ENCODE measurements at regions not wholly inside any gene's neighbourhood (a gene's known extent, or its start where the extent isn't known, plus 50 kb on each side); places are given as distances from the start of the nearest gene placed in this dataset.

DNA sequence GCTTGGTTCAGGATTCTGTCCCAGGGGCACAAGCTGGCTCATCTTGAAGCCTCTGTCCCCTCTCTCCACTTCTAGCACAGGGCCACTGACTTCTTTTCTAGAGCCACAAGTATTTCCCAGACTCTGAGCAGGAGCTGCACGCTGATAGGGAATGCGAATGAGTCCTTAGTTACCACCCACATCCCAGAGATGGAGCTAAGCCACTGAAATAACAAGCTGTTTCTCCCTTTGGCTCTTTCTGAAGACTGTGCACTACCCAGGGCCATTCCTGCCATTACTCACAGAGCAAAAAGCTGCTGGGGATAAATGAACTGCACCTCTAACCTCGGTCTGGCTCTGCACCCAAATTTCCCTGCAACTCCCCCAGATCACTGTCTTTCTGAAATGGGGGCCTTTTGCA lies 70.6 kb downstream of the TSN start:
- Histone ChIP-seq H3K27me3 (replicated peaks; ENCODE audit: insufficient read depth) (no peaks in the 10 kb centered on the region), H3K36me3 (no peaks in the 10 kb centered on the region), H3K9me3 (no peaks in the 10 kb centered on the region), H3K4me3 (no peak overlapping the region), H3K4me1 (ENCODE audit: control insufficient read depth in 1 of 2, low read depth in 2 of 2) (no peaks in the 10 kb centered on the region), H3K27ac (no peak overlapping the region)
- no peak for TF ChIP-seq CTCF (IDR thresholded peaks at IDR 0.05)
- DNase-seq (ENCODE audit: low spot score) = no peak
- no peak for ATAC-seq (ENCODE audit: insufficient number of reproducible peaks, low FRiP score, low read depth)

GRCh38 chr2:121828281-121828731 lies 72.9 kb downstream of the TSN start:
- no peaks in the 10 kb centered on the region for H3K27me3 ChIP-seq (replicated peaks; ENCODE audit: insufficient read depth)
- TF ChIP-seq CTCF (IDR thresholded peaks at IDR 0.05) = no peak
- H3K4me1 ChIP-seq (ENCODE audit: control insufficient read depth in 1 of 2, low read depth in 2 of 2) = no peaks in the 10 kb centered on the region
- no peaks in the 10 kb centered on the region for H3K36me3 ChIP-seq
- no peaks in the 10 kb centered on the region for H3K9me3 ChIP-seq
- H3K4me3 ChIP-seq = no peak overlapping the region
- ATAC-seq (ENCODE audit: insufficient number of reproducible peaks, low FRiP score, low read depth) = no peak
- no peak overlapping the region for H3K27ac ChIP-seq
- no peak for DNase-seq (ENCODE audit: low spot score)

- DNase-seq (ENCODE audit: low spot score) = no peak
- Histone ChIP-seq H3K27ac (no peak overlapping the region), H3K27me3 (replicated peaks; ENCODE audit: insufficient read depth) (no peaks in the 10 kb centered on the region), H3K4me1 (ENCODE audit: control insufficient read depth in 1 of 2, low read depth in 2 of 2) (no peaks in the 10 kb centered on the region), H3K4me3 (no peak overlapping the region), H3K36me3 (no peaks in the 10 kb centered on the region), H3K9me3 (no peaks in the 10 kb centered on the region)
- no peak for TF ChIP-seq CTCF (IDR thresholded peaks at IDR 0.05)
- ATAC-seq (ENCODE audit: insufficient number of reproducible peaks, low FRiP score, low read depth) = no peak
These were observed 75.4 kb downstream of the TSN start for GRCh38 chr2:121830809-121831208.

- Histone ChIP-seq H3K9me3 (no peaks in the 10 kb centered on the region), H3K4me3 (no peak overlapping the region), H3K27me3 (replicated peaks; ENCODE audit: insufficient read depth) (no peaks in the 10 kb centered on the region), H3K36me3 (no peaks in the 10 kb centered on the region), H3K27ac (no peak overlapping the region), H3K4me1 (ENCODE audit: control insufficient read depth in 1 of 2, low read depth in 2 of 2) (no peaks in the 10 kb centered on the region)
- TF ChIP-seq CTCF (IDR thresholded peaks at IDR 0.05) = no peak
- ATAC-seq (ENCODE audit: insufficient number of reproducible peaks, low FRiP score, low read depth) (no peak), DNase-seq (ENCODE audit: low spot score) (no peak)
These were observed 76.4 kb downstream of the TSN start for GRCh38 chr2:121831841-121832240.

DNA sequence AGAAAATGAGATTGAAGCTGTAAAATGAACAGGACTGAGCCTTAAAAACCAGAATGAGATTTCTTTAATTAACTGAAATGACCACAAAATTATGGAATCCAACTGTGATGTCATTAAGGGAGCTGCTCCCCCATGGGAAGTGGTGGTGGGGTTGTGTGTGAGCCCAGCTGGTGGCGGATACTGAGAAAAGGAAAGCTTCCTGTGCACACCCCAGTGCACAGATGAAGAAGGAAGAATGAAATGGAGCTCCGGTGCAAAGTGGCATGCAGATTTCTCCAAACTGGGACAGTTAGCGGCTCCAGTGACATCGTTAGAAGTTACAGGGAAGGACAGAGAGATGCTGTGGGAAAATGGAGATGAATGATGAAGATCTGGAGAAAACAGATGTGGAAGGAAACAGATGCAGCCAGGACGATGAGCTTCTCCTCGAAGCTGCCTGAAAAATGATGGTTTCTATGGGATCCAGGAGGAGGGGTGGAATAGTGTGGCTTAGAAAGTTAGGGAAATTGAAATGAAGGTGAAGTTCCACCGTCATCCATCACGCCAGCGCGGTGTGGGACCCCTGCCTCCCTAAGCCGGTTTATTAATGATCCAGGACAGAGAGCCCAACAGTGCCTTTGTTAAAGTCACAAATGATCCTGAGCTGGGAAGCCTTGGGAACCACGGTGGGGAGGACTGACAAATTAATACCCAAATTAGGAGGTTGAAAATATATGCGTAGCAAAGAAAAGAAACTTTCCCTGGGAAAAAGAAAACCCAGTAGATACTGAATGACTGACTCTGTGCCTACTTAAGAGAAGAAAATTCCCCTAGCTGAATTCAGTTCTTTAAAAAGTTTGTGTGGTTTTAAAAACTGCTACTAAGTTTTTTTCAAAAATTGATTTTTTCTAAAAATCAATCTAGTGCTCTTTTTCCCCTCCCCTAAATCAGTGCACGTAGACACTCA lies 77.2 kb downstream of the TSN start:
- Histone ChIP-seq H3K4me3 (no peak overlapping the region), H3K4me1 (ENCODE audit: control insufficient read depth in 1 of 2, low read depth in 2 of 2) (no peaks in the 10 kb centered on the region), H3K9me3 (no peaks in the 10 kb centered on the region), H3K27me3 (replicated peaks; ENCODE audit: insufficient read depth) (no peaks in the 10 kb centered on the region), H3K27ac (no peak overlapping the region), H3K36me3 (no peaks in the 10 kb centered on the region)
- no peak for TF ChIP-seq CTCF (IDR thresholded peaks at IDR 0.05)
- no peak for ATAC-seq (ENCODE audit: insufficient number of reproducible peaks, low FRiP score, low read depth)
- DNase-seq (ENCODE audit: low spot score) = no peak
